ENCODE measurements at regions not wholly inside any gene's neighbourhood (a gene's known extent, or its start where the extent isn't known, plus 50 kb on each side); places are given as distances from the start of the nearest gene placed in this dataset.

GRCh38 chr14:58785701-58786100 is 147.9 kb downstream of the DACT1 start:
- no peak for DNase-seq

GRCh38 chr14:58787592-58787991 is 149.8 kb downstream of the DACT1 start:
- no peak for DNase-seq

GRCh38 chr14:58788655-58789503 is 151.1 kb downstream of the DACT1 start:
- no peak for DNase-seq

- DNase-seq, result no peak
These were observed 152.0 kb downstream of the DACT1 start for GRCh38 chr14:58789736-58790135.

- DNase-seq, result no peak
These were observed 154.7 kb downstream of the DACT1 start for GRCh38 chr14:58792416-58792815.

GRCh38 chr14:58793131-58793740 is 155.5 kb downstream of the DACT1 start:
- DNase-seq, result no peak

GRCh38 chr14:58794993-58795762 is 157.4 kb downstream of the DACT1 start:
- DNase-seq, result no peak

GRCh38 chr14:58796242-58797009 is 158.7 kb downstream of the DACT1 start:
- DNase-seq, result no peak

- no peak for DNase-seq
These were observed 159.3 kb downstream of the DACT1 start for GRCh38 chr14:58797010-58797429.

- no peak for DNase-seq
These were observed 160.4 kb downstream of the DACT1 start for GRCh38 chr14:58798173-58798572.

GRCh38 chr14:58801086-58801485 is 163.3 kb downstream of the DACT1 start:
- no peak for DNase-seq

GRCh38 chr14:58805057-58805456 is 167.3 kb downstream of the DACT1 start:
- DNase-seq, result no peak

GRCh38 chr14:58805605-58806409 is 168.0 kb downstream of the DACT1 start:
- no peak for DNase-seq

GRCh38 chr14:58807191-58807590 is 169.4 kb downstream of the DACT1 start:
- no peak for DNase-seq

- no peak for DNase-seq
These were observed 171.1 kb downstream of the DACT1 start for GRCh38 chr14:58808828-58809227.

GRCh38 chr14:58809520-58809919 is 171.8 kb downstream of the DACT1 start:
- DNase-seq, result no peak

- DNase-seq, result no peak
These were observed 174.5 kb downstream of the DACT1 start for GRCh38 chr14:58812050-58812910.

- DNase-seq, result no peak
These were observed 176.0 kb downstream of the DACT1 start for GRCh38 chr14:58813745-58814144.

GRCh38 chr14:58814466-58814865 is 176.7 kb downstream of the DACT1 start:
- no peak for DNase-seq

- DNase-seq, result no peak
These were observed 177.5 kb downstream of the DACT1 start for GRCh38 chr14:58815161-58815701.

GRCh38 chr14:58815794-58816193 is 178.0 kb downstream of the DACT1 start:
- DNase-seq, result no peak

Data from stimulated activated CD4-positive, alpha-beta T cell treated with anti-CD3 and anti-CD28 coated beads, Interleukin-1b, Interleukin-23, amount 100 ng/mL, for 48 hours (primary cell).